HG03196 (cell line): ENCODE measurements at regions not wholly inside any gene's neighbourhood (a gene's known extent, or its start where the extent isn't known, plus 50 kb on each side); places are given as distances from the start of the nearest gene placed in this dataset.

ENCODE experiments used
- ATAC-seq: cut with Tn5 transposase; IDR thresholded peaks from one replicate; pipeline ENCODE4 v1.9.1; 2021; ENCODE audit not compliant: unreplicated experiment

DNA sequence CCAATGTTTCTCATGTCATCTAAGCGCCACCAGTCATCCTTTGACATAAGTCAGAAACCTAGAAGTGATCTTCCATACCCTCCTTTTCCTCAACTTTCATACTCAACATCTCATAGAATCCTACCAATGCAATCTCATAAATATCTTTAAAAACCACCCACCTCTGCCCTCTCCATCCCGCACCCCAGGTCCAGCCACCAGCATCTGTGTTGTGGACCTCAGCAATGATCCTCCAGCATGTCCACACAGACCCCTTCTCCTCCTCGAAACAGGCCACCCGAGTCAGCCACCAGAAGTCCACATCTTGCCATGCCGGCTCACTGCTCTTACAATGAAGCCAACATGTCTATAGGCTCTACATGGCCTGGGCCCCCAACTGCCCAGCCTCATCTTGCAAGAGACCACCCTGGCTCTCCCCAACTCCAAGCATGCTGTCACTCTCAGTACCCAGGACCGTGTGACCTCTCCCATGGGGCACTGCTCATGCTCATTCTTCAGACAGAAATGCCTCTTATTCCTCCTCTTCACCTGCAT lies 636.7 kb upstream of the ID2 start:
- no peak for ATAC-seq

DNA sequence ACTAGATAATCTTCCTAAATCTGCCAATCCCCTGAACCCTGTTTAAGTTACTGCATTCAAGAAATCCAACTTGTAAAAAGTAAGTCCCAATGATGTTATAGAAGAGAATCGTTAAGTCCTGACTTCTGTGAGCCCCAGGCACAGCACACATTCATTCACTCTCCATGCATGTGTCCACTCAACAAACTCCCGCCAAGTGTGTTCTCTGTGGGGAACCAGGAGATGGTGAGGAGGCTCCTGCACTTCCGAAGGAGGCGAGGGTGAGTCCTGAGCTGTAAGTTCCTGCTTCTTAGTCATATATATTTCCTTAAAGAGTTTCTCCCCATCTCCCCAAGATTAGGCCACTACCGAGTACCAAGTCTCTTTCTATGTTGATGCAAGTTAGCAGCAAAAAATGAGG lies 635.0 kb upstream of the ID2 start:
- no peak for ATAC-seq

DNA sequence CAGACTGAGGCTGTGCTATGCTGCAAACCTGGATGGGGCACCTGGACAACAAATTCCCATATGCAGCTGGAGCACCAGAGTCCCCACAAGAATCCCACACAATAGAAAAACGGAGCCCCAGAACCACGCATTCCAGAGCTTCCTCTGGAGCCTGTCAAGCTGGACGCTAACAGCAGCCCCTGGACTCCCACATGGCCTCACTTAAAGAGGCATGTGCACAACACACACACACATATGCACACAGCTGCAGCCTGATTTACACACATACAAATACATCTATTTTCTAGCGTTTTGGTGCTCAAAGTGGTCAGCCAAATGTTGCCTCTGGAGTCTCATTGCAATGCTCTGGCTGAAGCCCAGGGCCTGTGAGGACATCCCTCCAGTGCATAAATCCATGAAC lies 632.7 kb upstream of the ID2 start:
- no peak for ATAC-seq

DNA sequence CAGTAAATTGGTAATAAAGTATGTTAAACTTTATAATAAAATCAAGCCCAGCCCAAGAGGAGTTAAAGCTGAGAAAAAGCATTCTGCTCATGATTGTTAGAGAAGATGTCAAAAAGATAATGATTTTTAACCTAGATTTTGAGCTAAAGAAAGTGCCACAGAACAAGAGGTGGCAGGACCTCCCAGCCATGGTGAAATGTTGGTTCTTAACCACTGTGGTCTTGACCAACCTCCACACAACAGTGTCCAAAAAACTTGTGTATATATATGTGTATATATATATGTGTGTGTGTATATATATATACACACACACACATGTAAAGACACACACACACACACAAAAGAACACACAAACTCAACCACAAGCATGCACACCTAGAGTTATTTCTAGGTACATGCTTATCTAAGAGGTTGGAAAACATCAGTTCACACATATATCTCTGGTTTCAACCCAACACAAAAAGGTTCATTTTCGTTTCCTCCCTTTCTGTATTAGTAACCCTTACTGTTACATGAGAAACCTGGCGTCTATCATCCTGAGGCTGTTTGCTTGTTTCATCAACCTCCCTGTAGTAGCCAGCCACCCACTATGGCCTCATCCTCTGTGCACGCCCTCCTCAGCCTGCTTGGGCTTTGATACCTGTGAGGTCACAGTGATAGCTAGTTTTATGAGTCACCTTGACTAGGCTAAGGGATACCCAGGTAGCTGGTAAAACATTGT lies 631.8 kb upstream of the ID2 start:
- peak; percentile 93 for ATAC-seq

DNA sequence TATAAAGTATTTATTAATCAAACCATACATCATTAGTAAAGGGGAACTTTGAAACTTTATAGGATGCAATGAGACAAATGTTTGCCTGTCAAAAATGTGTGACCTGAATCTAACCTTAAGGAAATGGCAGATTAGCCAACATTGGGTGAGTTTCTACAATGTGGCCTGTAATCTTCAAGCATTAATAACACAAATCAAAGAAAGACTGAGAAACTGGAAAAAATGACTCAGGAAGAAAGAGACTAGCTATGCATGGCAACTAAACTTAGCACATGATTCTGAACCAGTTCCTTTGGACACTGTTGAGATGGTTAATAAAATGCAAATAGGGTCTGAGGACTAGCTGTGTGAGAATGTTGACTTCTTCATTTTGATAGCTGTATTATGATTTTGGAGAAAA lies 628.6 kb upstream of the ID2 start:
- no peak for ATAC-seq

DNA sequence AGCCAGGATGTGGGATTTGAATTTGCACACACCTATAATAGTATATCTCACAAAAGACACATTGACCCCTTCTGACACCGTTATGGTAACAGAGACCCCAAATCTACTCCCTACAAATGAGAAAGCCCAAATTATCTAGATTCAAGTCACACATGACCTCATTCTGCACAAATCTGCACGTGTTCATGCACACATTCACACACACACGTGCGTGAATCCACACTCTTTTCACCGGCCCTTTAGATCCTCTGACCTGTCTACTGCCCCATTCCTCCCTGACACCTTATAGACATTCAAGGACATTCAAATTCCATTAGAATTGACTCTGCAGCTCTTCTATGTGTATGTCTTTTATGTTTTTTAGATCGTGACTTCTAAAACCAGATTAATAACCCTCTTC lies 627.8 kb upstream of the ID2 start:
- ATAC-seq, result no peak

DNA sequence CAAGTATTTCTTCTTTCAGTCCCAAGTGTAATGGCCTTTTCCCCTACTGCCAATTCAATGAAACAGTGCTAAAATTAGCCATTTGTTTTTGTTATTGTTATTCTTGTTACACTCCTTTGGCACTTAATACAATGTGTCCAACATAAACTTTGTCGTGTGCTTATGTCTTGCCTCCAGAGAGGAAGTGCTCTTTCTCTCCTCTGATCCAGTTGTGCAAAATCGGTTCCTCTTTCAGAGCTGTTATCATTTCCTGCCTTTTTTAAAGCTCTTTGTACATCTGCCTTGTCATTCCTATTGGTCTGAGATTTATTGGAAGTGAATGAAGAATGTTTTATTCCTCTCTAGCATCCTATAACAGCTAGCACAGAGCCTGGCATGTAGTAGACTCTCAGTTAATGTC lies 623.2 kb upstream of the ID2 start:
- no peak for ATAC-seq

DNA sequence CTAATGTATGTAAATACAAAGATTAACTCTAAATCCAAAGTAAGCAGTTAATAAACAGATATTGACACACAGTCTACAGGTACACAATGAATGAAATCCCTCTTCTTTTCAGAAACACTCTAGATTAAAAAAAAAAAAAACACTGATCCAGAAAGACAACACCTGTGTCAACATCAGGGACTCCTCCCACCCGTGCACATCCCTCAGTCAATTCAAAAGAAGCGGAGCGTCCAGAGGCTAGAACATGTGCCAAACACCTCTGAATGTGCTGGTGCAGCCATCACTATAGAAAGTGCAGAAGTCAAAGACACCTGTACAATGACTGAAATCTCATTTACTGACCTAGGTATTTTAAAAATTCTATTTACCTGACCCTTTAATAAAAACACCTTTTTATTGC lies 622.6 kb upstream of the ID2 start:
- ATAC-seq, result no peak

DNA sequence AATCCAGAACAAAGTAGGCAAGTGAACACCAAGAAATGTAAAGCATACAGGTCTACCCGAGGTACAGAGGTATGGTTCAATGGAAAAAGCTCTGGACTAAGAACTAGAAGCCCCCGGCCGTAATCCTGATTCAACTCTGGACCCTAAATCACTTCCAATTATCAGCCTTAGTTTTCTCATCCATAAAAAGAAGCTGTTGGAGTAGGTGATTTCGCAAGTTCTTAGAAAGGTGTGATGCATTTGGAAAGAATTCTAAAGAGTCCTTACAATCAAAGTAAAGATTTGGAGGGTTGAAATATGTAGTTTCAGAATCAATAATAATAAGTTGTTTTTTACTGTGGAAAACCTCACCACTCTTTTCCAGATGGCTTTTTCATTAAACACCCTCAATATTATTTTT lies 622.1 kb upstream of the ID2 start:
- ATAC-seq, result no peak

DNA sequence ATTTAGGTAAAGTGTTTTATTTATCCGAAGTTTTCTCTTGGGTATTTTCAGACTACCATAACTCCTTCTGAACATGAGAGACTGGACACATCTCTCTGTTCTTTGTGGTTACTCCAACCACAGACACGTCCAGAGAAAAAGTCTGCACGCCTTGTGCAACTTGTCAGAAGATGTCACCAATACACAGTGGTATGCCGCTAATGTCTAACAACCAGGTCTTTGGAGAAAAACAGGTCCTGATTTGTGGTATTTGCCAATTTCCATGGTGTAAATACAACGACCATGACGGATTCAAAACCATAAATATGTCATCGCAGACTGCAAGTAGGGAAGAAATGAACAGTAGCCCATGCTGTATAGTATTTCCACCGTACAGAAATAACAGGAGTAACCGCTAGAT lies 620.6 kb upstream of the ID2 start:
- no peak for ATAC-seq

DNA sequence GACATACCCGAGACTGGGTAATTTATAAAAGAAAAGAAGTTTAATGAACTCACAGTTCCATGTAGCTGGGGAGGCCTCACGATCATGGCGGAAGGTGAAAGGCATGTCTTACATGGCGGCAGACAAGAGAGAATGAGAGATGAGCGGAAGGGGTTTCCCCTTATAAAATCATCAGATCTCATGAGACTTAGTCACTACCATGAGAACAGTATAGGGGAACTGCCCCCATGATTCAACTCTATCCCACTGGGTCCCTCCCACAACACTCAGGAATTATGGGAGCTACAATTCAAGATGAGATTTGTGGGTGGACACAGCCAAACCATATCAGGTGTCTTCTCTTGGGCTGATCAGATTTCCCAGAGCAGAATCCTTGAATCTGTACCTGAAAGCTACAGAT lies 617.3 kb upstream of the ID2 start:
- no peak for ATAC-seq

DNA sequence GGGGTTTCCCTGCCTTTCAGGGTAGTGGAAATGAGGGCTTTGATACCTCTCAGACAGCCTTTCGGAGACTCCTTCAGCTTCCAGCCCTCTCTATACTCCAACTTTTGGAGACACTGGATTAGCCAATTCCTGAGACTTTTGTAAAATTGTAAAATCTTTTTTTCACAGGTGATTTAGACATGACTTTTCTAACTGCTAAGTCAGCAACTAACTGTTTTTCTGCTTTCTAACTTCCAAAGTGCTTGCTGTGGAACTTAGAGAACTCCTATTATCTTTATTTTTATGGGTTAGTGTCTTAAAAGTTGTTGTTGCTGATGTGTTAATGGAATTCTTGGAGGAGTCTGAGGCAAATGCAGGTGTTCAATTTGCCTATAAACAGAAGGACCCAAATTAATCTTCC lies 616.7 kb upstream of the ID2 start:
- ATAC-seq, result no peak

DNA sequence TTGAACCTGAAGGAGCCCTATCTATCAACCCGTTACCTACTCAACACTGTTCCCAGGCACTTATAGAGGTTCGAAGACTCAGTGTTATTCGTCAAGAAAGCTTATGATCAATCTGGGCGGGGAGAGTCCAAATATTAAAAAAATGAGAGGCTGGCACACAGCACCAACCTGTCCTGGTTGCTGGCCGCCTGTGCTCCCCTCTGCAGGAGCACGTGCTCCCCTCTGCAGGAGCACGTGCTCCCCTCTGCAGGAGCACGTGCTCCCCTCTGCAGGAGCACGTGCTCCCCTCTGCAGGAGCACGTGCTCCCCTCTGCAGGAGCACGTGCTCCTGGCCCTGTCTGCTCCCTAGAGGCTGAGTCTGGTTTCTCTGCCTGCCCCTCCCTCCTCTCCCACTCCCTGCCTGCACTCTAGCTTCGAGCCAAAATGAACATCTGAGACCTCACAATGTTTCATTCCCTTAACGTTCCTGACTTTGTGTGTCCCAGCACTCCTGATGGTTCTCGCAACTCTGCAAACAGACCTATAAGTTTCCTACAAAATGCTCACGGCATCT lies 614.0 kb upstream of the ID2 start:
- no peak for ATAC-seq

DNA sequence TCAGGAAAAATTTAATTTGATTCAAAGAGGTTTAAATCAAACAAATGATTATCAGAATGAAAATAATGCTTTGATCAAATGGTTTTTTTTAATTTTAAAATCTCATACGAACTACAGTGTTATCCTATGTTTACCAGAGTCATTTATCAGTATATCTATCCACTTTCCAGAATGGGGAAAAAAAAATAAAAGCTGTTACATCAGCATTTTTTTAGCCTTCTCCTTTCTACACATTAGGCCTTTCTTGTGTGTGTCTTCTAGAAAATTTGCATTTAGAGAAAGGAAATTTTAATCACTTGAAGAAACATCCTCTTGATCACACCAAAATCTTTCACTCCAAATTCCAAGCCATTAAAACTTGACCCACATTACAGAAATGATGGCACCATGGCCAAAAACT lies 608.9 kb upstream of the ID2 start:
- ATAC-seq, result no peak

DNA sequence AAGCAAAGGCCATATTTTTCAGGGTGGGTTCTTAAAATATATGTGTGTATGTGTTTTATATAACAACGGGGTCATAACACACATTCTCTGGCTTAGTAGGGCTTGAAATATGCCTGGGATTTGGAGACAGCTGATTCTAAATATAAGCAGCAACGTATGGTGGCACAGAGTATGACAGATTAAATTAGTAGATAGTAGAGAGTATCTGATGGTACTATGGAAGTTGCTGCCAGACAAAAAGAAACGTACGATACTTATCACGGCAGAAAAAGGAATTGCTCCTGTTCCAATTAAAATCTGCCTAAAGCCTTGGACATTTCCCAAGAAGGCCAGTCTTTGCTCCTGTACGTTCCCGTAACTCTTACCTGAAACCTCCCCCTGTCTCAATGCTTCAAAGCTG lies 607.9 kb upstream of the ID2 start:
- ATAC-seq, result no peak

DNA sequence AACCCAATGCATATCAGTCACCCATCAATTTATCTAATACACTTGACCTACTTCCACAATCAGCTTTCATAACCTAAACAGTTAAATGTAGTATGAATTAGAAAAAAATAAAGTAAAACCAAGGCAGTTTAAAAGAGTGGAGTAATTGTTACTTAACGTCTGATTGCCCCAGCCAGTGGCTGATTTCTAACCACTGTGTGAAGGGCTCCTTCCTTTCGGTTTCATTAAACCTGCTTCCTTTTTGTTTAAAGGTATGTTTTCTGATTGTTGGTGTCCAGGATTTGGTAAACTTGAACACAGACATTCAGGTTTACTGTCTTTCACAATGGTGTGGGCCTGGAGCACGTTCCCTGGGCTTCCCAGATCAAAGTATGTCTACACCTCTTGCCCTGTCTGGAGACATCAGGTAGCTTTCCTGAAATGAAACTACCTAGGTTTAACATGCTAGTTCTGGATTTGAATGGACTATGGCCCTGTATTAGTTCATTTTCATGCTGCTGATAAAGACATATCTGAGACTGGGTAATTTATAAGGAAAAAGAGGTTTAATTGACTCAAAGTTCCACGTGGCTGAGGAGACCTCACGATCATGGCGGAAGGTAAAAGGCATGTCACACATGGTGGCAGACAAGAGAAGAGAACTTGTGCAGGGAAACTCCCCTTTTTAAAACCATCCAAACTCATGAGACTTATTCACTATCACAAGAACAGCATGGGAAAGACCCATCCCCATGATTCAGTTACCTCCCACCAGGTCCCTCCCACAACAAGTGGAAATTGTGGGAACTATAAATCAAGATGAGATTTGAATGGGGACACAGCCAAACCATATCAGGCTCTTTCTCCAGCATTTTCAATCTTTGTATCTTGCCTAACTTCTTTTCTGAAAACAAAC lies 605.2 kb upstream of the ID2 start:
- ATAC-seq, result no peak

DNA sequence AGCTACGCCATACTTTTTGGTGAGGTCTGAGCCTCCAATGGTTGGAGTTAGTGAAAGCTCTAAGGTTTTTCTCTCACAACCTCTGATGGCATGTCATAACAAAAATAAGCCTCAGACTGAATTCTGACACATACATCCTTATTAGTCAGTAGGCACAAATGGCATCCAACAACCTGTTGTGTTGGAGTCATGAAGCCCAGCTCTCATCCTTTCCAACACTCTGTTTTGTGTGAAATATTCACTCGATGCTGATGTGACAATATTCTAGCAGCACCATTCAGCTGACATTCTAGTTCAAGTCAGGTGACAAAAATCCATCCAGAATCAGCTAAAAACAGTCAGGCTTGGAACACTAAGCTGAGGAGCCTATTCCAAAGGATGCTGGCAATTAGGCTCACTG lies 603.2 kb upstream of the ID2 start:
- ATAC-seq, result no peak

DNA sequence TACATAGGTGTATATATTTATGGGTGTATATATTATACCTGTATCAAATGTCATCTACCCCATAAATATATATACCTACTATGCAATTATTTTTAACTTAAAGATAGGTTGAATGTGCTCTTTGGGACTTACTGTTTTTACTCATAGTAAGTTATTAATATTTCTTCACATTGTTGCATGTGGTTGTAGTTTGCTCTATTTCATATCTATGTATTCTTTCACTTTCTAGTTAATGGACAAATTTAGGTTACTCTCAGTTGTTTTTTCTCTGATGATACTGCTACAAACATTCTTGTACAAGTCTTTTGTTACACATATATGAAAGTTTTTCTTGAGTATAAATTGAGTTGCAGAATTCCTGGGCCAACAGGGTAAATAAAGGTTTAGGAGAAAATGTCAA lies 601.8 kb upstream of the ID2 start:
- ATAC-seq, result no peak

DNA sequence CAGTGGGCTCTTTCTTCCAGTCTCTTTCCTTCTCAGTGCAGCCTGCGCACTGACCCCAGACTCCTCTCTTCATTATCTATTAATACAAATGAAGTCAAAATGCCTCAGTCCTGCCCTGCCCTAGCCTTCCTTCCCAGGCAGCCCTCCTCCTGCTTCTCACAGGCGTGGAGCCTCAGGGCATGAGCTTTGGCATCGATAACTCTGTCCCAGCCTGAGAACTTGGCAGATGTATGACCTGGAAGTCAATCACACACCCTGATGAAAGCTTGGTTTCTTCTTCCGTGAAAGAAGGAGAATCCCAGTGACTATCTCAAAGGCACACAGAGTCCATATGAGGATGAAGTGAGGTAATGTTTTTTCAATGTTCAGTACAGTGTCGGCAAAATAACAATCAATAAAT lies 600.7 kb upstream of the ID2 start:
- no peak for ATAC-seq

DNA sequence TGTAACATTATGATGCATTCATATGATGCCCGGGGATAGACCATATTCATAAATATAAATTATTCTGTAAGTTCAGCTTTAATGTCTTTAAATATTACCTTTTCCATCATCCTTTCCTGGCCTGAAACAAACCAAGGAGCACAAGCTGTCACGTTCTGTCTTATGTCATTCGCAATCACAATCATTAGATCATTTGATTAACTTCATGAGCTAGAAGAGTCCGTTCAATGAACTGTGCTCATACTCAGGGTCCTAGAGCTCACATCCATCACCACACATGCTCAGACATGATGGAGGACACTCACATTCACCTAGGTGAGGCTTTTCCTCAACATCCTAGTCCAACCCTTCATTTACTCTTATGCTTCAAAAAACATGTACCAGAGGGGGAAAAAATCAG lies 599.0 kb upstream of the ID2 start:
- no peak for ATAC-seq

DNA sequence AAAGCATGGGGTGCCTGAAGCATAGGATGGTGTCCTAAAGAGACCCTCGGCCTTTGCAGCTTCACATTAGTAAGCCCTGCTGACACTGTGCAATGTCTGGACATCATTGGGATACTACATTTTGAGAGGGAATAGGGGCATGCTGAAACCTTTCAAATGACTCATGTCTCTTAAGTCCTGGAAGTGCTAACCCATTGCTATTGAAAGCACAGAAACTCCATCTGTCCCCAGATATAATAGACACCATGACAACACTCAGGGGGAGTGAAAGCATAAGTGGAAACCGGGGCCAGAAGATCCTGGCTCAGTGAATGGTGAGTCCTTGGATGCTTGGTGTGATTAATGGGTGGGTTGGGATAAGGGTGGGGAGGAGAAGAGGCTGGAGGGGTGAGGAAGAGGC lies 595.5 kb upstream of the ID2 start:
- no peak for ATAC-seq
